Tibial nerve (tissue), 4 donors: ENCODE measurements at regions not wholly inside any gene's neighbourhood (a gene's known extent, or its start where the extent isn't known, plus 50 kb on each side); places are given as distances from the start of the nearest gene placed in this dataset.
"Not testable (repeated sequence)": the region's sequence is repeated elsewhere in the genome, so short reads cannot be mapped to it uniquely, and the experiment has no call there.

Source experiments
- DNase-seq, 2 donors: peaks; one replicate each; pipeline ENCODE4 v3.0.0-alpha.2; 2019; ENCODE audit warnings: low spot score in 2 of 2
- H3K27ac ChIP-seq, 4 donors: fragments of 200-600 bp; sonication (generic) in 3 of 4; one replicate each; pipeline ENCODE4 v1.5.1; 2017 to 2019; ENCODE audit warnings: mild to moderate bottlenecking in 1 of 4
- H3K27me3 ChIP-seq, 2 donors: fragments of 200-600 bp; sonication (generic) in 1 of 2; one replicate each; pipeline versions ENCODE4 v1.5.1 to v1.6.0; 2017 to 2019
- H3K36me3 ChIP-seq, 3 donors: fragments of 200-600 bp; sonication (generic); one replicate each; pipeline ENCODE4 v1.5.1; 2018 to 2019
- H3K4me1 ChIP-seq, 4 donors: fragments of 200-600 bp; sonication (generic) in 3 of 4; one replicate each; pipeline ENCODE4 v1.5.1; 2017 to 2019
- H3K4me3 ChIP-seq, 4 donors: fragments of 200-600 bp; sonication (generic) in 3 of 4; one replicate each; pipeline ENCODE4 v1.5.1; 2017 to 2019; ENCODE audit warnings: mild to moderate bottlenecking in 1 of 4, moderate library complexity in 1 of 4
- H3K9me3 ChIP-seq, 4 donors: fragments of 200-600 bp; sonication (generic) in 3 of 4; one replicate each; pipeline ENCODE4 v1.5.1; 2017 to 2019
- CTCF ChIP-seq, 5 experiments: fragments of 200-600 bp in 3 of 5; fragments of 450-650 bp in 2 of 5; sonication (generic) in 3 of 5; IDR thresholded peaks; one replicate each; pipeline ENCODE4 v1.5.1; 2016 to 2019; ENCODE audit warnings: antibody characterized with exemption in 5 of 5, mild to moderate bottlenecking in 3 of 5, moderate library complexity in 2 of 5
- EP300 ChIP-seq, 2 donors: sonication (generic); formaldehyde crosslinking; IDR thresholded peaks; one replicate each; pipeline ENCODE4 v1.6.1; 2017; ENCODE audit warnings: antibody characterized with exemption in 2 of 2, mild to moderate bottlenecking in 1 of 2
- POLR2A ChIP-seq, 2 donors: fragments of 450-650 bp; IDR thresholded peaks; one replicate each; pipeline ENCODE4 v1.6.1; 2017; ENCODE audit warnings: antibody characterized with exemption in 2 of 2, mild to moderate bottlenecking in 2 of 2, moderate library complexity in 2 of 2
- WGBS, 2 donors: methylation state at CpG; one replicate each; pipeline ENCODE4 v1.1.5; 2018; 5-methylcytosine and 5-hydroxymethylcytosine counted together

- Histone ChIP-seq H3K36me3 (no peaks in the 10 kb centered on the region), H3K4me3 (no peak overlapping the region), H3K27me3 (no peaks in the 10 kb centered on the region), H3K9me3 (peaks cover 0 to 6% (median 2%) of the 10 kb centered on the region in 4 donors), H3K4me1 (no peaks in the 10 kb centered on the region), H3K27ac (no peak overlapping the region)
- WGBS, 2 donors: 20 to 34% methylated on average over 2 of the region's 2 CpGs
- DNase-seq: no peak
- no peak for TF ChIP-seq CTCF (IDR thresholded peaks at IDR 0.05)
- TF ChIP-seq POLR2A (IDR thresholded peaks at IDR 0.05): no peak
- no peak for TF ChIP-seq EP300 (IDR thresholded peaks at IDR 0.05)
Measured at GRCh38 chr6:4421837-4422236, 286.5 kb upstream of the ECI2 start.

- WGBS, 2 donors: 70 to 76% methylated on average over 4 of the region's 4 CpGs
- DNase-seq: no peak
- Histone ChIP-seq H3K36me3 (no peaks in the 10 kb centered on the region), H3K4me3 (no peak overlapping the region), H3K9me3 (peaks cover 0 to 6% (median under 1%) of the 10 kb centered on the region in 4 donors), H3K4me1 (no peaks in the 10 kb centered on the region), H3K27me3 (no peaks in the 10 kb centered on the region), H3K27ac (no peak overlapping the region)
- TF ChIP-seq EP300 (IDR thresholded peaks at IDR 0.05): no peak
- no peak for TF ChIP-seq POLR2A (IDR thresholded peaks at IDR 0.05)
- TF ChIP-seq CTCF (IDR thresholded peaks at IDR 0.05): no peak
Measured at GRCh38 chr6:4420160-4420865, 284.9 kb upstream of the ECI2 start.

- H3K9me3 ChIP-seq: no peaks in the 10 kb centered on the region
- no peaks in the 10 kb centered on the region for H3K4me1 ChIP-seq
- no peaks in the 10 kb centered on the region for H3K36me3 ChIP-seq
- H3K4me3 ChIP-seq: no peak overlapping the region
- TF ChIP-seq EP300 (IDR thresholded peaks at IDR 0.05) (no peak), CTCF (IDR thresholded peaks at IDR 0.05) (no peak)
- H3K27ac ChIP-seq: no peak overlapping the region
- no peaks in the 10 kb centered on the region for H3K27me3 ChIP-seq
- DNase-seq: no peak
- 0% methylated on average over 1 of the region's 1 CpG for WGBS, 2 donors
Measured at GRCh38 chr6:4415549-4415948, 280.2 kb upstream of the ECI2 start.

- not testable (repeated sequence) for H3K27me3 ChIP-seq, DNase-seq, H3K9me3 ChIP-seq, H3K27ac ChIP-seq, H3K4me3 ChIP-seq, H3K36me3 ChIP-seq, H3K4me1 ChIP-seq
- 89 to 90% methylated on average over 6 of the region's 6 CpGs for WGBS, 2 donors
Measured at GRCh38 chr6:4414078-4414477, 278.7 kb upstream of the ECI2 start.

- WGBS, 2 donors: 58 to 64% methylated on average over 3 of the region's 3 CpGs
- TF ChIP-seq EP300 (IDR thresholded peaks at IDR 0.05): no peak
- no peak for TF ChIP-seq POLR2A (IDR thresholded peaks at IDR 0.05)
- TF ChIP-seq CTCF (IDR thresholded peaks at IDR 0.05): no peak
Measured at GRCh38 chr6:4413073-4413472, 277.7 kb upstream of the ECI2 start.

GRCh38 chr6:4412488-4412887, 277.1 kb upstream of the ECI2 start:
- Histone ChIP-seq H3K9me3 (no peaks in the 10 kb centered on the region), H3K4me3 (no peak overlapping the region), H3K36me3 (no peaks in the 10 kb centered on the region), H3K27me3 (no peaks in the 10 kb centered on the region), H3K4me1 (no peaks in the 10 kb centered on the region), H3K27ac (no peak overlapping the region)
- DNase-seq: no peak
- WGBS, 2 donors: 66 to 77% methylated on average over 2 of the region's 2 CpGs
- TF ChIP-seq CTCF (IDR thresholded peaks at IDR 0.05) (no peak), POLR2A (IDR thresholded peaks at IDR 0.05) (no peak)

More at GRCh38 chr6:4413073-4413472, 277.7 kb upstream of the ECI2 start:
- no peak overlapping the region for H3K27ac ChIP-seq
- no peaks in the 10 kb centered on the region for H3K27me3 ChIP-seq
- no peak for DNase-seq
- H3K4me3 ChIP-seq: no peak overlapping the region
- H3K36me3 ChIP-seq: no peaks in the 10 kb centered on the region
- H3K4me1 ChIP-seq: no peaks in the 10 kb centered on the region
- H3K9me3 ChIP-seq: no peaks in the 10 kb centered on the region
